ENCODE measurements at regions not wholly inside any gene's neighbourhood (a gene's known extent, or its start where the extent isn't known, plus 50 kb on each side); places are given as distances from the start of the nearest gene placed in this dataset.

- DNase-seq (ENCODE audit: low spot score) (no peak), FAIRE-seq (no peak), ATAC-seq (no peak)
- intact Hi-C loops (cut with micrococcal nuclease; ENCODE audit: unreplicated experiment): no loop called here
- H3K36me3 ChIP-seq (replicated peaks in 1 of 2; ENCODE audit: control insufficient read depth in 1 of 2, insufficient read depth in 2 of 2, low read length in 2 of 2): no peaks in the 10 kb centered on the region
- WGBS (ENCODE audit: low lambda C conversion rate): 51% methylated on average over 5 of the region's 5 CpGs
- no TSS peak for BruUV-seq (replicated peaks)
- POLR2A ChIA-PET: no interaction called here
- CTCF ChIA-PET (ENCODE audit: low intra/inter-chr PET ratio, low total read pairs): no interaction called here
- no peak overlapping the region for H3K9ac ChIP-seq (ENCODE audit: insufficient read depth, low read depth, low read length)
- no peak overlapping the region for H3K4me3 ChIP-seq (replicated peaks in 1 of 3; ENCODE audit: insufficient read depth in 1 of 3, low read depth in 2 of 3, low read length in 3 of 3)
- no peaks in the 10 kb centered on the region for H4K20me1 ChIP-seq (ENCODE audit: insufficient read depth, low read length)
- H2AFZ ChIP-seq (ENCODE audit: low read length): no peak overlapping the region
- H3K4me2 ChIP-seq (ENCODE audit: low read depth, low read length): no peak overlapping the region
- H3K79me2 ChIP-seq (ENCODE audit: insufficient read depth, low read length): no peaks in the 10 kb centered on the region
- in situ Hi-C loops (cut with HindIII; ENCODE audit: extremely low pct_ligation_motif_present, low pct_unique_long_range_greater_than_20kb): no loop called here
- no peak for TF ChIP-seq ZNF737 (CRISPR knock-in tag; IDR thresholded peaks at IDR 0.05; ENCODE audit: borderline replicate concordance)
- TF ChIP-seq ZNF768 (CRISPR knock-in tag; IDR thresholded peaks at IDR 0.05): peak; percentile 31; the same call in 1 of the 2 replicates
- H3K4me1 ChIP-seq (ENCODE audit: insufficient read depth, low read length): no peaks in the 10 kb centered on the region
- no peak overlapping the region for H3K27ac ChIP-seq (ENCODE audit: extremely low read length, insufficient read depth, low read length)
- no peaks in the 10 kb centered on the region for H3K9me3 ChIP-seq (ENCODE audit: low read length)
- H3K27me3 ChIP-seq (ENCODE audit: control insufficient read depth in 1 of 2, insufficient read depth in 2 of 2, low read length in 2 of 2): peaks cover 1 to 14% of the 10 kb centered on the region in 2 experiments; a peak in 2 of 5 replicates
Measured at GRCh38 chr16:66135838-66136237, 230.7 kb upstream of the CDH5 start.

GRCh38 chr16:66135421-66135831 is 231.1 kb upstream of the CDH5 start:
- CTCF ChIA-PET (ENCODE audit: low intra/inter-chr PET ratio, low total read pairs): no interaction called here
- no peak for ATAC-seq
- no peak overlapping the region for H3K27ac ChIP-seq (ENCODE audit: extremely low read length, insufficient read depth, low read length)

More at GRCh38 chr16:66135421-66135831, 231.1 kb upstream of the CDH5 start:
- DNase-seq (ENCODE audit: low spot score) (no peak), FAIRE-seq (no peak)
- Histone ChIP-seq H3K4me1 (ENCODE audit: insufficient read depth, low read length) (no peaks in the 10 kb centered on the region), H3K79me2 (ENCODE audit: insufficient read depth, low read length) (no peaks in the 10 kb centered on the region), H3K9me3 (ENCODE audit: low read length) (no peaks in the 10 kb centered on the region), H4K20me1 (ENCODE audit: insufficient read depth, low read length) (no peaks in the 10 kb centered on the region), H2AFZ (ENCODE audit: low read length) (no peak overlapping the region), H3K36me3 (replicated peaks in 1 of 2; ENCODE audit: control insufficient read depth in 1 of 2, insufficient read depth in 2 of 2, low read length in 2 of 2) (no peaks in the 10 kb centered on the region), H3K4me2 (ENCODE audit: low read depth, low read length) (no peak overlapping the region), H3K9ac (ENCODE audit: insufficient read depth, low read depth, low read length) (no peak overlapping the region), H3K27me3 (ENCODE audit: control insufficient read depth in 1 of 2, insufficient read depth in 2 of 2, low read length in 2 of 2) (peaks cover 1 to 17% of the 10 kb centered on the region in 2 experiments; a peak in 3 of 5 replicates), H3K4me3 (replicated peaks in 1 of 3; ENCODE audit: insufficient read depth in 1 of 3, low read depth in 2 of 3, low read length in 3 of 3) (no peak overlapping the region)
- TF ChIP-seq ZNF761 (CRISPR knock-in tag; conservative IDR thresholded peaks at IDR 0.05) (no peak), ATF7 (IDR thresholded peaks at IDR 0.05) (no peak), ATF7 (CRISPR knock-in tag; IDR thresholded peaks at IDR 0.05) (no peak), ATF2 (CRISPR knock-in tag; IDR thresholded peaks at IDR 0.05) (no peak), MXD3 (CRISPR knock-in tag; IDR thresholded peaks at IDR 0.05) (no peak), KLF9 (CRISPR knock-in tag; IDR thresholded peaks at IDR 0.05; ENCODE audit: low read depth) (no peak), MAX (IDR thresholded peaks at IDR 0.05) (no peak), HNRNPH1 (optimal IDR thresholded peaks at IDR 0.05; ENCODE audit: low read depth, low read length) (no peak), ZC3H4 (CRISPR knock-in tag; IDR thresholded peaks at IDR 0.05; ENCODE audit: borderline replicate concordance) (no peak), RAD51 (IDR thresholded peaks at IDR 0.05; ENCODE audit: borderline replicate concordance) (no peak), TCF7L2 (IDR thresholded peaks at IDR 0.05; ENCODE audit: low read depth, low read length) (no peak), SIN3B (IDR thresholded peaks at IDR 0.05; ENCODE audit: low read length) (no peak)
- intact Hi-C loops (cut with micrococcal nuclease; ENCODE audit: unreplicated experiment): no loop called here
- WGBS (ENCODE audit: low lambda C conversion rate): 10% methylated on average over 2 of the region's 4 CpGs
- BruUV-seq (replicated peaks): no TSS peak
- POLR2A ChIA-PET: no interaction called here
- in situ Hi-C loops (cut with HindIII; ENCODE audit: extremely low pct_ligation_motif_present, low pct_unique_long_range_greater_than_20kb): no loop called here
